DMS79 treated with DMSO at 0.1 percent for 48 hours (cell line): ENCODE measurements at regions not wholly inside any gene's neighbourhood (a gene's known extent, or its start where the extent isn't known, plus 50 kb on each side); places are given as distances from the start of the nearest gene placed in this dataset.

Experiments used
- DNase-seq: peaks from one replicate; lab custom pipeline; 2025; lab: John Stamatoyannopoulos, UW

DNA sequence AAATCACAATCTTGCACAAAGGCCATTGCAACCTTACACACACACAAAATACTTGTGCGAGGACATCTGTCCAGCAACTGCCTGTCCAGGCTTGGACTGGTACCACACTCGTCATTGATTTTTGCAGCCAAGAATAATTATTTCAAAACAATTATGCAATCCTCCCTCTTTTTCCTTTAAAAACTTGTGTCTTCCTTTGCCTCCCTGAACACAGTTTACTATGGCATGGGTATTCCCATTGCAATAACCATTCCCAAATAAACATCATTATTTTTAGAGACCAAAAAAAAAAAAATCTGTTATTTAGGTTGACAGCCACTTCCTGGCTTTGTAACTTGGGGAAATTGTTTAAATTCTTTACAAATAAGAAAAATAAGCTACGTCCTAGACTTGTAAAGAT is 54.0 kb downstream of the C11orf91 start:
- DNase-seq = no peak

DNA sequence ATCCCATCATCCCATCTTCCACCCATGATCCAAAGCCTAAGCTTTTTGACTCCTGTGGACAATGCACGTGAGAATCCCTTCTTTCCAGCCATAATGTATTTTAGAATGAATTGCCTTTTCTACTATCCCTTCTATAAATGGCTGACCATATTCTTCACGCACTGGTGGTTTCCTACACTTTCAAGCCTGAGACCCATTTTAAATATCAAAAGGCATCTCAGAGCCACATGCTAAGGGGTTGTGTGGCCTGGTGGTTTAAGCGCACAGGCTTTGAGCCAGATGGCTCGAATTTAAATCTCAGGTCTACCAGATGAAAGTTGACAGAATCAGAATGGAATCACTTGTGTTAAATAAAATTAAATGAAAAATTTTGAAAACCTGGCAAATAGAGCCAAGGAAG is 54.5 kb downstream of the C11orf91 start:
- DNase-seq = no peak

DNA sequence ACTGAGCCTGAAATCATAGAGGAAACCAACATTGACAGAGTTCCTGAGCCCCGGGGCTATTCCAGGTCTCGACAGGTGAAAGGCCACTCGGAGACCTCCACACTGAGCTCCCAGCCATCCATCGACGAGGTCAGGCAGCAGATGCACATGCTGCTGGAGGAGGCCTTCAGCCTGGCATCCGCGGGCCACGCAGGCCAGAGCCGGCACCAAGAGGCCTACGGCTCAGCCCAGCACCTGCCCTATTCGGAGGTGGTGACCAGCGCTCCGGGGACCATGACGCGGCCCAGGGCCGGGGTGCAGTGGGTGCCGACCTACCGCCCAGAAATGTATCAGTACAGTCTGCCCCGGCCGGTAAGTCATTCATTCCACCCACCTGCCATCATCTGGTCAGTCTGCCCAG is 54.9 kb downstream of the C11orf91 start:
- no peak for DNase-seq

DNA sequence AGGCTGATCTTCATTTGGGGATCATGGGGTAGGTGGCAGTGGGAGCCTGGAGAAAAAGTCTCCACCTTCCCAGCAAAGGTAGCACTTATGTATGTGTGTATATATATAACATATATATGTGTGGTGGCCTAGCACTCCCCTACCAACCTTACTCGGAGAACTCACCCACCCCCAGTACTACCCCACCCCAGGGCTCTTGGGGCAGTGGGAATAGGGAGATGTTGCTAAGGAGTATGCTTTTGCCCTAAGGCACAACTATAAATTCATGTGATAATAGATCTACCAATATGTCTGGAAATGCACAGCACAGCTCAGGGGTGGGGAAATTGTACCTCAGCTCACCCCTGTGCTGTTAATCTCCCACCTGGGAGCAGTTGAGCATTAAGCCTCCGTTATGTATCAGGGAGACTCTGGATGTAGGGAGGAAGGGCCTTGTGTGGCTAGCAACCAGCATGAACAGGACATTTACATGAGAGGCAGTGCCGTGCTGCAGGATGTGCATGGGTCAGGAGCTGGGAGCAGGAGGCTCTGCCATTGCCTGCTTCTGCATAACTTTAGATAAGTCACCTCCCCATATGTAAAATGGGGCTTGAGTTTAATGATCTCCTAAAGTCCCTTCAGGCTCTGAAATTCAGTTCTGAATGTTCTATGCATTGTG is 57.3 kb downstream of the C11orf91 start:
- DNase-seq = no peak

DNA sequence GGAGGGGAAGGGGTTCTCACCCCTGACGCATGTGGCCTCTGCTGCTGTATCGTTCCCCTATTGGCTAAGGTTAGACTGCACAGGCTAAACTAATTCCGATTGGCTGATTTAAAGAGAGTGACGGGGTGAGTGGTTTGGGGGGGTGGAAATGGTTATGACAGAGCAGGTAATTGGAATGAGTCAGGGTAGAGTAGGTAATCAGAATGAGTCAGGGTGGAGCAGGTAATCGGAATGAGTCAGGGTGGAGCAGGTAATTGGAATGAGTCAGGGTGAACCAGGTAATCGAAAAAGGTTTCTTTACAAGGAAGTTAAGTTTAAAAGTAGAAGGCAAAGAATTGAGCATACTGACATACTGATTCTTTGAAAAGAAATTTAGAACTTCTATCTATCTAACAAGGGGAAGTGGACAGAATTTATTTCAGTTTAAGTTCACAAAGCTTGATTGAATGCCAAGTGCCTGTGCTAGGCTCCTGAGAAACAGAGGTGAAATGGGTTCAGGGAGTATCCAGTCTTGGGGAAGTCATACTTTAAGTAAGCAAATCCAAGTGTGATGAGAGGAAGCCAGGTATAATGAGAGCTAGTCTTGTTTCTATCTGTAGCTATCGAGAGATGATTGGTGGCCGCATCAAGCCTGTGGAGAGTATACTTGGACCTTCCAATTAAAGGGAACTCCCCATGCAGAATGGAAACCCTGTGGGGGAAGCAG is 58.0 kb downstream of the C11orf91 start:
- no peak for DNase-seq

DNA sequence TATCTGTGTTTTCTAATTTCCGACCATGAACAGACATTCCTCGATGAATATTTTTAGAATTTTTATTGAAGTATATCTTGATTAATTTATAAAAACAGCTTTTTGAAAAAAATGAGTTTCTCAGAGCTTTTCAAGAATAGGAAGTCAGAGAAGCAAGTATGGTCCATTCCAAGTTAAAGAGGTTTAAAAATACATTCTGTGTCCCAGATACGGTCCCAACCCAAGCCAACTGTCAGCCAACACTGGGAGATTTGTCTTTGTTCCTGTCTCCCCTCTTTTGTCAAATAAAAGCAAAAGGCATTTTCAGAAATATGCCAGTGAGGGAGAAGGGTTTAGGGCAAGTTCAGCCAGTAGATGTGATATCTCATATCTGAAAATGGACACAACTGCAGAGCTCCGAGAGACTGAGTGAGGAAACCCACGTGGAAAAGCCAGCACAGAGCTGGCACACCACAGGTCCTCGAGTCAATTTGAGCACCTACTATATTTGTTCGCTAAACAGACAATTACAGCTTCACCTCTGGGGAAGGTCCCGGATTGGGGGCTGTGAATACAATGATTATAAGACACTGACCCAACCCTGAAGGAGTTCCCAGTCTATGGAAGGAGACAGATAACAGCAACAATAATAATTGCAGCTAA is 59.8 kb downstream of the C11orf91 start:
- no peak for DNase-seq

DNA sequence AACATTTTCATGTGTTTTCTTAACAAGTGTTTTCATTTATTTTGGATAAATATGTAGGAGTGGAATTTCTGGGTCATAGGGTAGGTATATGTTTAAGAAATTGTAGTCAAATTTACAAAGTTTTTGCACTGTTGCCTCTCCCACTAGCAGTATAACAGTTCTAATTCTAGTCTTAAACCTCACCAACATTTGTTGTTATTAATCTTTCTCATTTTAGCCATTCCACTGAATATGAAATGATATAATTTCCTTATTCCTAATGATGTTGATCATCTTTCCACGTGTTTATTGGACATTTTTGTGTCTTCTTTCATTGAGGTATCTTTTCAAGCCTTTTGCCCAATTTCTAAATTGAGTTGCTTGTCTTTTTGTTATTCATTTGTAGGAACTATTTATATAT is 62.0 kb downstream of the C11orf91 start:
- no peak for DNase-seq

DNA sequence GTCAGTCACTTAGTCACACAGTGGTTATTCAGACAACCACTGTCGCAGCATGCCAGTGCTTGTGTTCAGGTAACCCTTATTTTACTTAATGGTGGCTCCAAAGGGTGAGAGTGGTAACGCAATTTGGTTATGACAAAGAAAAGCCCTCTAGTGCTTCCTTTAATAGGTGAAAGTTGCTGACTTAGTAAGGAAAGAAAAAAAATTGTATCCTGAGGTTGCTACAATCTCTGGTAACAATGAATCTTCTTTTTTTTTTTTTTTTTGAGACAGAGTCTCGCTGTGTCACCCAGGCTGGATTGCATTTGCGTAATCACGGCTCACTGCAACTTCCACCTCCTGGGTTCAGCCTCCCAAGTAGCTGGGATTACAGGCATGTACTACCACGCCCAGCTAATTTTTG is 64.5 kb downstream of the C11orf91 start:
- DNase-seq = no peak

DNA sequence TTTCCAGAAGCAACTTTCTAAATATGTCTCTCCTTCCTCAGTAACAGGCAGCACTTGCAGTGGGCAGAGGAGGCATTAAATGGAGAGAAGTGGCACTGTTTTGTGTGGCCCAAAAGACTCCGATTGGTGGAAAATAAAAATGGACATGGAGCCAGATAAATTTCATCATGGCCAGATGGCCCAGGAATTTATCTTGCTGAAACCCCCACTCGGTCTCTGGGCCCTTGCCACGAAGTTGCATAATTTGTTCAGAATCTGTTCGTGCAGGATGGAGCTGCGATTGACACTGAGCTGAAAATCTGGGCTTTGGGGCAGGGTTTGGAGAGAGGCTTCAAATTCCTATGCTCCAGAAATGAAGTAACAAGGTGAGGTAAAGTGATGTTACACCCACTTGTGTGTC is 65.5 kb downstream of the C11orf91 start:
- no peak for DNase-seq

DNA sequence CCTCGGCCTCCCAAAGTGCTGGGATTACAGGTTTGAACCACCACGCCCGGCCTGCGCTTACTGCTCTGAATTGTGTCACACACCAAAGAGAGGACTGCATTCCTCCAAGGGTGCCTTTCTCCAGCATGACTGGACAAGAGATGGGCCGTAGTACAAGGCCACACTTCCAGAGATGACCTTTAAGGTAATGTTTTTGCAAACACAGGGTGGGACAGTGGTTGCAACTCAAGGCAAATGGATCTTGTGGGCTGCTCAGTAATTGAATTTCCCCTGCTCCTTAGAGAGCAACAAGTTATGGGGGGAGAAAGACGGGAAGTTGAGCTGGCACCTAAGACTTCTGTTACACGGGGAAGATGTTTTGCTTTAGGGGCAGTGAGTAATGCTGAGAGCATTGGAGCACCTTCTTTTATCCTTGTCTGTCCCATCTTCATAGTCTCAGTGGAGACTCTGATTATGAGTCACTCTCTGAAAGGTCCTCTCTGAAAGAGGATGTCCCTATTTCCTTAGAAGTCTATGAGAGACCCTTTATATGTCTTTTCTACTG is 66.3 kb downstream of the C11orf91 start:
- no peak for DNase-seq

DNA sequence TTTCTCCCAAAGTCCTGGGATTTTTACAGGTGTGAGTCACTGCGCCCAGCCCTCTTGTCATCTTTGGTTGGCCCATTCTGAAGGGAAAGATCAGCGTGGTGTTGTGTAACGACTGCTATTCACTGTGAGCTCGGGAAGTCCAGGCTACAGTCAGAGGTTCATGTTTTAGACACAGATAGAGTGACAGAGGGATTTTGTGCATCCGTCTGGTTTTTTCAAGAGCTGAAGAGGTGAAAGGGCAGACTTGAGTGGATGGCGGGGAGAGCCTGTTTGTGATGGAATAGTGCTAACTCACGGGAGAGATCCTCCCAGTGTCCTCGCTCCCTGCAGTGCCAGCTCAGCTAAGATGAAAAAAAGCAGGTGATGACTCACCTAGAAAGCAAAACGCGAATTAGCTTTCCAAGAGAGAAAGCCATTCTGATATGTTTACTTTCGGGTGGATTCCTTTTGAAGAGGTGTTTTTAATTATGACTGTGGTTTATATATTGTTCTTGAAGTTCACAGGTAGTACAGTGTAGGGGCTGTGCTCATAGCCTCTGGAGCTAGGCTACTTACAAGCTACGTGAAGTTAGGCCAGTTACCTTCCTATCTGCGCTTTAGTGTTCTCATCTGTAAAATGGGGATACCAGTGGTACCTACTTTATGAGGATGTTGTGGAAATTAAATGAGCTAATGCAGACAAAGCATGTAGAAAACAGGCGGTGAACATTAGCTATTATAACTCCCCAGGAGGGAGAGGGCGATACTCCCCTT is 67.2 kb downstream of the C11orf91 start:
- DNase-seq = peak; percentile 87

DNA sequence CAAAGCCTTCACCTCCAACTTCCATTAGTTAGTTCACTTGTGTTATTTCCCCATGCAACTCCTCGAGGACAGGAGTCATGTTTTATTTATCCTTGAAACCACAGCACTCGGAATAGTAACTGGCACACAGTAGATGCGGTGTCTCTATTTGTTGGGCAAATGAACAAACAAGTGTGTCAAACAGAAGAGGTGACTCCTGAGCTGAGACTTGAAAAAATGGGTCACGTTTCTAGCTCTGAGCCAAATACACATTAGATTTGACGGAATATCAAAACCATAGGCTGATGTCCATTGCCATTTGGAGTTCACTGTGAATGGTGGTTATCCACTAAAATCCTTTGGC is 68.9 kb downstream of the C11orf91 start:
- no peak for DNase-seq

DNA sequence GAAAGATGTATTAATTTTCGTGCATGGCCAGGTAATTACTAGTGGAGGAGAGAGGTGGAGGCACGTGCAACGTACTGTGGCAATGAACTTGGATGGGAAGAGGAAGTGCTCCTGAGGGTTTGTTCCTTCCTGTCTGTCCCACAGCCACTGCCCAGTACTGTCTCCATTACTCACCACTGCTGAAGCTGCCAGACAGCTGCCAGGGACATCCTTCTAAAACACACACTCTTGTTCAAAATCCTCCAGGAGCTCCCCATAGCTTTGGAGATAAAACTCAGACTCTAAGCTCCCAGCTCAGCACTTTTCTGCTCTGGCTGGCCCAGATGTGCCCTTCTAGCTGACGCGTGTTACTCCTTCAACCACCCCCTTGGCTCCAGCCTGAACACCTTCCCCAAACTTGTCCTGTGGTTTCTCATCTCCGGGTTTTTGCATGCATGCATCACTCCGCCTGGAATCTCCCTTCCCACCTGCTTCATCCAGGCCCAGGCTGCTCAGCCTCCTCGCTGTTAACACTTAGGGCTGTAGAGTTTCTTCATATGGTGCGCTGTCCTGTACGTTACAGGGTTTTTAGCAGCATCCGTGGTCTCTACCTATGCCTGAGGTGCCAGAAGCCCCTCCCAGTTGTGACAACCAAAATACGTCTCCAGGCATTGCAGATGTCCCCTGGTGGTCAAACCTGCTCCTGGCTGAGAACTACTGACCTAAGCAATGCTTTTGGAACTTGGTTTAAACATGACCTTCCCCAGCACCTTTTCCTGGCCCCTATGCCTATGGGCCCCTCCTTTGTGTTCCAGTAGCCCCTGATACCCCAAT is 69.5 kb downstream of the C11orf91 start:
- no peak for DNase-seq

DNA sequence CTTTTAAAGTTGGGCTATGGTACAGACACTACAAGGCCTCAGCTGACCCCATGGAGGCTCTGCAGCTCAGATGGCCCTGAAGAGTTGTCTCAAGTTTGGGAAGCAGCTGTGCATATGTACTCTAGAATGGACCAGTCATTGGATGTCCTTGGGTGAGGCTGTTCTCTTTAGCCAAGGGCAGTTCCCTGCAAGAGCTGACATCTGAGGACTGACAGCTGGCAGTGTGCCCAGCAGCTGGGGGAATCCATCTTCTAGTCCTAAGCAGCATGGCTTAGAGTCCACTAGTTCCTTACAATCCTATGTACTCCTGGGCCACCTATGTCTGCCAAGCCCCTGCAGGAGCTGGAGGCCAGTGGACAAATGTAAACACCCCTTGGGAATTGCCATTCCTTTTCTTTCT is 76.5 kb downstream of the C11orf91 start:
- DNase-seq = no peak

DNA sequence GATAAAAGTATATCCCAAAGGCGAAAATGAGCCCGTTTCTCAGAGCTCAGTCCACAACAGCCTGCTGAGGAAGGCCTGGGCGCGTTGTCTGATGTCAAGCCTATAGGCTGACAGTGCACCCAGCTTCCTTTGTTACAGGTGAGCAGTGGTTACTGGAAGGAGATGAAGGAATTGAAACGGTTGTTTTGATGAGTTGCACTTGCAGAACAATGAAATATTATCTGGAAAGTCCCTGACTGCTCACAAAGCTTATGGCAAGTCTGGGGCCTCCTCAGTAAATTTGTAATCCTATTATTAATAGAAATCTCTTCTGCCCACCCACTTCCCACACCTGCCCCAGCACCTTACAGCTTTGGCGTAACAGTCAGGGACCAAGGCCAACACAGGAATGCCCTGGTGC is 77.8 kb downstream of the C11orf91 start:
- no peak for DNase-seq

DNA sequence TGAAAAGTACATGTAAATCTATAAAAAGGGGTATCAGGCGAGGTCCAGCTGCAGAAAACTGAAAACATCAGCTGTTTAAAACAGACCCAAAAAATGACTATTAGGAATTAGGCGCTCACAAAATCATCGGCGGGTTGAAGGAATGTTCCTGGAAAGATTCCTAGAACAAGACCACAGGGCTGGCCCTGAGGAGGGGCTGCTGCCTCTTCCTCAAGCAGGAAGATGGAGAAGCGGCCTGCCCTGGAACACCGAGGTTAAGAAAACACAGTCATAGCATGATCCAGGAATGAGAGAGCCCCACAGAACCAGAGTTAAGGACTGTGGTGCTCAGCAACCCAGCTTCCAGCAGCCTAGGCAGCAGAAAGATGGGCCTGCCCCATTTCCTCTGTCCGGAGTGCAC is 78.4 kb downstream of the C11orf91 start:
- no peak for DNase-seq

DNA sequence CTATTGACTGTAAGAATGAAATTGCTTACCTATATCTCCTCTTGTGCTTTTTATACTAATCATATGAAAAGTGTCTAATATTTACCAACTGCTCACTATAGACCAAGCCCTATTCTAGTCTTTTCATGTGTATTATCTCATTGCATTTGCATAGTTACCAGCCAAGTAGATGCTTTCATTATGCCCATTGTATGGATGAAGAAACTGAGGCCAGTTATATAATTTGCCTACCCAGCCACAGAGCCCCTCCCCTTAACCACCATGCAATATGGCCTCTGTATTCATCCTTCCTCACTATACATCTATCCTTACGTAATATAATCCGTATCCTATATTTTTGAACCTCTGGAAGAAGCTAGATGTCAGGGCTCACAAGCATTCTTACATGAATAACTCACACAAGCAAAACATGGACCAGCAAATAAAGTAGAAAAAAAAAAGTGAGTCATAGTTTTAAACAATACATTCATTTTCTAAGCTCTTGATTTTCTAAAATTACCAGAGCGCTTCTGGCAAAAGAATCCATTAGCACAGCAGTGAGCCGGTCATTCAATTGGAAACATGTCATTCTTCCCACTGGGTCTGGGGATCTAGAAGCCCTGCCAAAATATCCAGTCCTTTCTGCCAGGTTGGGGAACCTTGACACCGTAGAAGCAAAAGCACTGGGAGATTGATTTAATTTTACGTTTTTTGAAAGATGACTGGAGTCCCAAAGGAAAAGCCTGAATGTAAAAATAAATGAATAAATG is 80.0 kb downstream of the C11orf91 start:
- DNase-seq = no peak

DNA sequence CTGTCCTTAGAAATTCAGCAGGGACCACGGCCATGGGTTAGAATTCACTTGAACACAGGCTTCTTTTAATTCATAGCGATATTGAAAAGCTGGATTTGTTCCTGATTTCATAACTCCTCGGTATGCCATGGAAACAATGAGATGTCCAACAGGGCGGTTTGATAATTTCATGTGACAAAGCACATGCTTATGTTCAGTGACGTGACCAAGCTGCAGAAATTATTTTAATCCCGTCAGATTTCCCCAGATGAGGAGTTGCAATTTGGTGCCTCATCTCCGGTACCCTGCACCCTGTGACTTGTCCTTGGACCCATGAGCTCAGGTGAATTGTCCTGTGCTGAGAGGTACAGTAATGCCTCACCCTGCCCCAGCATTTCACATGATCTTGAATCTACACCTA is 81.7 kb downstream of the C11orf91 start:
- DNase-seq = no peak

DNA sequence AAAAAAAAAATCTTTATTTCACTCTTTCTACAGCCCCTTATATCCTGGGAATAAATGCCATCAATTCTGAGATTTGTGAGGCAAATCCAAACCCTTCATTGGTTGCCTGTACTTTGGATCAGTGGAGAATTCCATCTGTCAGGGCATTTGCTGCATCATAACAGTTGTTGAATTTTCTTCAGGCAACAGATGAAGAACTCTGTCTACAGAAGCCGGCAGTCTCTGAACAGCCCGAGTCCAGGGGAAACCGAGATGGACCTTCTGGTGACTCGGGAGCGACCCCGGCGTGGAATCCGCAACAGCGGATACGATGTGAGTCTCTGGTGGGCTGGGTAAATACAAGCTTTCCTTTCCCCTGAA is 82.3 kb downstream of the C11orf91 start:
- no peak for DNase-seq

DNA sequence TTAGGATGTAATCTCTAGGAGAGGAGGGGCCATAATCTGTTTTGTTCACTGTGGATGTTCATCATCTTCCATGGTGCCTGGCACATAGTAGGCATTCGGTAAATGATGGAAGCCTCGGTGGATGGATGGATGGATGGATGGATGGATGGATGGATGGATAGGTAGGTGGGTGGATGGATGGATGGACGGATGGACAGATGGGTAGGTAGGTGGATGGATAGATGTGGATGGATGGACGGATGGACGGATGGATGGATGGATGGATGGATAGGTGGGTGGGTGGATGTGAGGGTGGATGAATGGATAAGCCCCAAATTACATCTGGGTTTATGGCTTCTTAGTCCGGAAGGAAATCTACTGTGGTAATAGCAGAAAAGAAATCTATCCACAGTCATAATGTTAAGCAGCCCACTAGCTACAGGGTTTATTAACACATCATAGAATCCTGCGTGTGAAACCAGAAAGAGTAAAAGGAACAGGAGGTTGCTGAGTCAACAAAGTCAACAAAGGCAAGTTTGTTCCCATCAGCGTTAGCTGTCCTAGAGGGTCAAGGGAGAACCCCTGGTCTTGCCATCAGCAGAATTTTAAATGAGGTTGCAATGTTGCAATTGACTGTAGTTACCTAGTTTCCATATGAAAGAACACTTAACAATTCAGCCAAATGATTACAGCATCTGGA is 82.8 kb downstream of the C11orf91 start:
- no peak for DNase-seq

DNA sequence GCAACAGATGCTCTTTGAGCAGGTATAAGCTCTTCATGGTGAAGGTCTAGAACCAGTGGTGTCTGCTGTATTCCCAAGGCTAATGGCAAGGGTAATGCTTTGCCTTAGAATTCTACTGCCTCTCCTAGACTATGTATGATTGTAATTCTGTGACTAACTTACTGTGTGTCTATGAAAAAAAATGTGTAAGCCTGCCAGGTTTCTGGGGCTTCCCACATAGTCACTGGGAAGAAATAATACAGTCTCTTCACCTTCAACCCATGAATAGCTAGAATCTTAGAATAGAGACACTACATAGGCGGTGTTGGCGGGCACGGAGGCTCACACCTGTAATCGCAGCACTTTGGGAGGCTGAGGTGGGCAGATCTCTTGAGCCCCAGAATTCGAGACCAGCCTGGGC is 84.1 kb downstream of the C11orf91 start:
- no peak for DNase-seq
